ENCODE measurements at regions not wholly inside any gene's neighbourhood (a gene's known extent, or its start where the extent isn't known, plus 50 kb on each side); places are given as distances from the start of the nearest gene placed in this dataset.

DNA sequence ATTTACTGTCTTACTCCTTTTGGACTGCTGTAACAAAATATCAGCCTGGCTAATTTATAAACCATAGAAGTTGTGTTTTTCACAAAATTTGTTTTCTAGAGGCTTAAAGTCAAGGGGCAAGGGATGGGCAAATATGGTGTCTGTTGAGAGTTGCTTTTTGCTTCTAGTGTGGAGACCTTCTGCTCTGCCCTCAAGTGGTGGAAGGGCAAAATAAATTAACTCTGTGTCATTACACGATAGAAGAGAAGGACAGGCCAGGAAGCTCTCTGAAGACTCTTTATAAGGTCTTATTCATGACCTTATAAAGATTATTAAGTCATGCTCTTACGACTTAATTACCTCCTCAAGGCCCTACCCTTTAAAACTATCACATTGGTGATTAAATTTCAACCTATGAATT, 181.2 kb upstream of the LRATD1 start:
- Histone ChIP-seq H3K4me3 (ENCODE audit: insufficient read depth, low read length, poor library complexity, severe bottlenecking) (no peak overlapping the region), H3F3A (ENCODE audit: insufficient read depth) (no peaks in the 10 kb centered on the region), H3K9me2 (replicated peaks; ENCODE audit: insufficient read depth, low read length) (no peaks in the 10 kb centered on the region), H3K9me3 (ENCODE audit: insufficient read depth, low read length) (no peaks in the 10 kb centered on the region; the same call in 1 of the 2 replicates), H3K9ac (ENCODE audit: low read length) (no peak overlapping the region), H3K36me3 (ENCODE audit: low read length) (no peaks in the 10 kb centered on the region), H3K27ac (ENCODE audit: low read depth, low read length) (no peak overlapping the region), H3K4me2 (ENCODE audit: low read depth, low read length, poor library complexity, severe bottlenecking) (no peak overlapping the region), H3K79me2 (ENCODE audit: insufficient read depth, low read length) (no peaks in the 10 kb centered on the region), H3K27me3 (ENCODE audit: low read length) (no peaks in the 10 kb centered on the region), H4K20me1 (ENCODE audit: low read depth, low read length) (no peaks in the 10 kb centered on the region), H2AFZ (ENCODE audit: low read depth, low read length, severe bottlenecking) (no peak overlapping the region)
- no peak for TF ChIP-seq EZH2phosphoT487 (conservative IDR thresholded peaks at IDR 0.05; ENCODE audit: low read length)
- TF ChIP-seq, protein P1, sequence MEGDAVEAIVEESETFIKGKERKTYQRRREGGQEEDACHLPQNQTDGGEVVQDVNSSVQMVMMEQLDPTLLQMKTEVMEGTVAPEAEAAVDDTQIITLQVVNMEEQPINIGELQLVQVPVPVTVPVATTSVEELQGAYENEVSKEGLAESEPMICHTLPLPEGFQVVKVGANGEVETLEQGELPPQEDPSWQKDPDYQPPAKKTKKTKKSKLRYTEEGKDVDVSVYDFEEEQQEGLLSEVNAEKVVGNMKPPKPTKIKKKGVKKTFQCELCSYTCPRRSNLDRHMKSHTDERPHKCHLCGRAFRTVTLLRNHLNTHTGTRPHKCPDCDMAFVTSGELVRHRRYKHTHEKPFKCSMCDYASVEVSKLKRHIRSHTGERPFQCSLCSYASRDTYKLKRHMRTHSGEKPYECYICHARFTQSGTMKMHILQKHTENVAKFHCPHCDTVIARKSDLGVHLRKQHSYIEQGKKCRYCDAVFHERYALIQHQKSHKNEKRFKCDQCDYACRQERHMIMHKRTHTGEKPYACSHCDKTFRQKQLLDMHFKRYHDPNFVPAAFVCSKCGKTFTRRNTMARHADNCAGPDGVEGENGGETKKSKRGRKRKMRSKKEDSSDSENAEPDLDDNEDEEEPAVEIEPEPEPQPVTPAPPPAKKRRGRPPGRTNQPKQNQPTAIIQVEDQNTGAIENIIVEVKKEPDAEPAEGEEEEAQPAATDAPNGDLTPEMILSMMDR (IDR thresholded peaks at IDR 0.05; ENCODE audit: insufficient read depth, low read length, poor library complexity, severe bottlenecking) = no peak

DNA sequence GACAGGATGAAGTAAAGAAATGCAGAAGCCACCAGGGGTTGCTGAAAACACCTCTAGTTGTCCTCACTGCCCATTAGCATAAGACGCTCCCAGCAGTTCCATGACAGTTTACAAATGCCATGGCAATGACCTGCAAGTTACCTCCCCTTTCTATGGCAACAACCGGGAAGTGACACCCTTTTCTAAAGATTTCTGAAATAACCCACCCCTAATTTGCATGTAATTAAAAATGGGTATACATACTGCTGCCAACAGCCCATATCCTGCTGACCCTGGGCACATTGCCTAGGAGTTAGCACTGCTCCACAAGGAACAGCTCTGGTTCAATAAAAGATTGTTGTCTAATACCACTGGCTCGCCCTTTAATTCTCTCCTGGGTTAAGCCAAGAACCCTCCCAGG, 178.3 kb upstream of the LRATD1 start:
- Histone ChIP-seq H3K27ac (ENCODE audit: low read depth, low read length) (no peak overlapping the region), H3K36me3 (ENCODE audit: low read length) (no peaks in the 10 kb centered on the region), H3K9ac (ENCODE audit: low read length) (no peak overlapping the region), H3F3A (ENCODE audit: insufficient read depth) (no peaks in the 10 kb centered on the region), H3K4me3 (ENCODE audit: insufficient read depth, low read length, poor library complexity, severe bottlenecking) (no peak overlapping the region), H3K27me3 (ENCODE audit: low read length) (no peaks in the 10 kb centered on the region), H3K79me2 (ENCODE audit: insufficient read depth, low read length) (no peaks in the 10 kb centered on the region), H4K20me1 (ENCODE audit: low read depth, low read length) (no peaks in the 10 kb centered on the region), H3K4me2 (ENCODE audit: low read depth, low read length, poor library complexity, severe bottlenecking) (no peak overlapping the region), H2AFZ (ENCODE audit: low read depth, low read length, severe bottlenecking) (no peak overlapping the region), H3K9me2 (replicated peaks; ENCODE audit: insufficient read depth, low read length) (no peaks in the 10 kb centered on the region), H3K9me3 (ENCODE audit: insufficient read depth, low read length) (peaks cover 12% of the 10 kb centered on the region; the same call in 1 of the 2 replicates)
- TF ChIP-seq EZH2phosphoT487 (conservative IDR thresholded peaks at IDR 0.05; ENCODE audit: low read length) = no peak
- TF ChIP-seq, protein P1 (IDR thresholded peaks at IDR 0.05; ENCODE audit: insufficient read depth, low read length, poor library complexity, severe bottlenecking) = no peak

GRCh38 chr2:14459786-14460325, 172.7 kb upstream of the LRATD1 start:
- no peak overlapping the region for H3K4me3 ChIP-seq (ENCODE audit: insufficient read depth, low read length, poor library complexity, severe bottlenecking)
- peaks cover 12% of the 10 kb centered on the region; the same call in 1 of the 2 replicates for H3K9me3 ChIP-seq (ENCODE audit: insufficient read depth, low read length)
- H3K27me3 ChIP-seq (ENCODE audit: low read length) = no peaks in the 10 kb centered on the region
- no peaks in the 10 kb centered on the region for H3F3A ChIP-seq (ENCODE audit: insufficient read depth)
- no peak overlapping the region for H3K4me2 ChIP-seq (ENCODE audit: low read depth, low read length, poor library complexity, severe bottlenecking)
- no peaks in the 10 kb centered on the region for H3K36me3 ChIP-seq (ENCODE audit: low read length)
- H2AFZ ChIP-seq (ENCODE audit: low read depth, low read length, severe bottlenecking) = no peak overlapping the region
- no peak overlapping the region for H3K9ac ChIP-seq (ENCODE audit: low read length)
- no peak overlapping the region for H3K27ac ChIP-seq (ENCODE audit: low read depth, low read length)
- TF ChIP-seq EZH2phosphoT487 (conservative IDR thresholded peaks at IDR 0.05; ENCODE audit: low read length) = no peak
- TF ChIP-seq, protein P1 (IDR thresholded peaks at IDR 0.05; ENCODE audit: insufficient read depth, low read length, poor library complexity, severe bottlenecking) = no peak
- H4K20me1 ChIP-seq (ENCODE audit: low read depth, low read length) = no peaks in the 10 kb centered on the region
- H3K79me2 ChIP-seq (ENCODE audit: insufficient read depth, low read length) = no peaks in the 10 kb centered on the region
- H3K9me2 ChIP-seq (replicated peaks; ENCODE audit: insufficient read depth, low read length) = no peaks in the 10 kb centered on the region
